ENCODE measurements at regions not wholly inside any gene's neighbourhood (a gene's known extent, or its start where the extent isn't known, plus 50 kb on each side); places are given as distances from the start of the nearest gene placed in this dataset.
"Not testable (repeated sequence)": the region's sequence is repeated elsewhere in the genome, so short reads cannot be mapped to it uniquely, and the experiment has no call there.

- Histone ChIP-seq H3K4me3 (no peak overlapping the region), H3K4me1 (no peaks in the 10 kb centered on the region), H3K27ac (no peak overlapping the region), H3K27me3 (no peaks in the 10 kb centered on the region), H3K9me3 (peaks cover 0 to 16% (median 0%) of the 10 kb centered on the region in 3 donors), H3K36me3 (no peaks in the 10 kb centered on the region)
- TF ChIP-seq POLR2A (IDR thresholded peaks at IDR 0.05) (no peak), POLR2AphosphoS5 (IDR thresholded peaks at IDR 0.05) (no peak), EP300 (IDR thresholded peaks at IDR 0.05) (no peak)
- TF ChIP-seq, protein P1, sequence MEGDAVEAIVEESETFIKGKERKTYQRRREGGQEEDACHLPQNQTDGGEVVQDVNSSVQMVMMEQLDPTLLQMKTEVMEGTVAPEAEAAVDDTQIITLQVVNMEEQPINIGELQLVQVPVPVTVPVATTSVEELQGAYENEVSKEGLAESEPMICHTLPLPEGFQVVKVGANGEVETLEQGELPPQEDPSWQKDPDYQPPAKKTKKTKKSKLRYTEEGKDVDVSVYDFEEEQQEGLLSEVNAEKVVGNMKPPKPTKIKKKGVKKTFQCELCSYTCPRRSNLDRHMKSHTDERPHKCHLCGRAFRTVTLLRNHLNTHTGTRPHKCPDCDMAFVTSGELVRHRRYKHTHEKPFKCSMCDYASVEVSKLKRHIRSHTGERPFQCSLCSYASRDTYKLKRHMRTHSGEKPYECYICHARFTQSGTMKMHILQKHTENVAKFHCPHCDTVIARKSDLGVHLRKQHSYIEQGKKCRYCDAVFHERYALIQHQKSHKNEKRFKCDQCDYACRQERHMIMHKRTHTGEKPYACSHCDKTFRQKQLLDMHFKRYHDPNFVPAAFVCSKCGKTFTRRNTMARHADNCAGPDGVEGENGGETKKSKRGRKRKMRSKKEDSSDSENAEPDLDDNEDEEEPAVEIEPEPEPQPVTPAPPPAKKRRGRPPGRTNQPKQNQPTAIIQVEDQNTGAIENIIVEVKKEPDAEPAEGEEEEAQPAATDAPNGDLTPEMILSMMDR (IDR thresholded peaks at IDR 0.05) = no peak
- WGBS, 2 donors (ENCODE audit: low coverage in 1 of 2) = 76 to 95% methylated on average over 3 of the region's 3 CpGs
- ATAC-seq = no peak
Observed at GRCh38 chr5:5739490-5739945, 317.0 kb downstream of the ICE1 start.

DNA sequence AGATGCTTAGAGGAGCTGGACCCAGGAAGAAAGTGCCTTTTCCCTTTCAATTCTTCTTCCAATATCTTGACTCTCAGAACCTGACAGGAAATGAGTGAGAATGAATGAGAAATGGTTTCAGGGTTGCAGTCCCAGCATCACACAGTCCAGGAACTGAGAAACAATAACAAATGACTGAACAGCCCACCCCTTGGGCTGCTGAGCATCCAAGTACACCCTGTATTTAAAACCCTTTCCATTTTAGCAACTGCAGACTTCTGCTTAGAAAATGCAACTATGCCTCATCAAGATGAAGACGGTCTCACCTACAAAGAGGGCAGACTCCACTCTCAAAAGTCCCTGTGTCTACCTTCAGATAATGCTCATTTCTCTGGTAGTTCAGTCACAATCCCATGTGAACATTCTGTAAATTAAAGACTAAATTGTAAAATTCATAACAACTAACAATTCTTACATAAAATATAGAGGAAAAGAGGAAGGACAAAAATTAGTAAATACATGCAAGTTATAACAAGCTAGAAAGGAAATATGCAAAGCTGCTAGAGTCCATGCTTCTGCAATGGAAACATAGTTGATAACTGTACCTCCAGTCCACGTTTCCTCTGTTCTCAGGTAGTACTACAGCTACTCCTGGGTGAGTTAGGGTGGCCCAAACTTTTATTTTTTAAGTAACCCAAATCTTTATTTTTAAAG is 316.5 kb downstream of the ICE1 start:
- TF ChIP-seq POLR2A (IDR thresholded peaks at IDR 0.05) (no peak), EP300 (IDR thresholded peaks at IDR 0.05) (no peak), POLR2AphosphoS5 (IDR thresholded peaks at IDR 0.05) (no peak)
- TF ChIP-seq, protein P1 (IDR thresholded peaks at IDR 0.05) = no peak
- 62 to 75% methylated on average over 2 of the region's 2 CpGs for WGBS, 2 donors (ENCODE audit: low coverage in 1 of 2)
- no peak overlapping the region for H3K27ac ChIP-seq
- H3K4me1 ChIP-seq = no peaks in the 10 kb centered on the region
- peaks cover 0 to 11% (median 0%) of the 10 kb centered on the region in 3 donors for H3K9me3 ChIP-seq
- H3K4me3 ChIP-seq = no peak overlapping the region
- H3K36me3 ChIP-seq = no peaks in the 10 kb centered on the region
- ATAC-seq = no peak
- H3K27me3 ChIP-seq = no peaks in the 10 kb centered on the region

DNA sequence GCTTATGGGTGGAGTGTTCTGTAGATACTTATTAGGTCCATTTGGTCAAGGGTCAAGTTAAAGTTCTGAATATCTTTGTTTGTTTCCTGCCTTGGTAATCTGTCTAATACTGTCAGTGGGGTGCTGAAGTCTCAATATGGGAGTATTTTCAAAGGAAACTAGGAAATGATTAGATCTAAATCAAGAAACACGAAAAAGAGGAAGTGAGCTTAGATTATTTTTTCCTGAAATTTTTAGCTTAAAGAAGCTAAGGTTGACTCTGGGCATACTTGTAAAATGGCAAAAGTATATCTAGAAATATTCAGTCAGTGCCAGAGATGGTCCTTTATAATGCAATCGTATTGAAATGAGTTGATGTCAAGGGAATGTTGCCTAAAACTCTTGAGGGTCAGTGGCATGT is 313.5 kb downstream of the ICE1 start:
- ATAC-seq = no peak
- H3K4me3 ChIP-seq = no peak overlapping the region
- TF ChIP-seq POLR2AphosphoS5 (IDR thresholded peaks at IDR 0.05) (no peak), EP300 (IDR thresholded peaks at IDR 0.05) (no peak), POLR2A (IDR thresholded peaks at IDR 0.05) (no peak)
- TF ChIP-seq, protein P1 (IDR thresholded peaks at IDR 0.05) = no peak
- H3K4me1 ChIP-seq = no peaks in the 10 kb centered on the region
- H3K9me3 ChIP-seq = peaks cover 0 to 7% (median 0%) of the 10 kb centered on the region in 3 donors
- WGBS, 2 donors (ENCODE audit: low coverage in 1 of 2) = 76 to 100% methylated on average over 1 to 2 of the region's 2 CpGs
- H3K27ac ChIP-seq = no peak overlapping the region
- no peaks in the 10 kb centered on the region for H3K36me3 ChIP-seq
- no peaks in the 10 kb centered on the region for H3K27me3 ChIP-seq

- not testable (repeated sequence) for H3K36me3 ChIP-seq, H3K27ac ChIP-seq, H3K9me3 ChIP-seq, H3K4me1 ChIP-seq, ATAC-seq, H3K4me3 ChIP-seq, H3K27me3 ChIP-seq
- WGBS, 2 donors (ENCODE audit: low coverage in 1 of 2) = 70 to 75% methylated on average over 2 of the region's 2 CpGs
Observed at GRCh38 chr5:5733058-5733457, 310.6 kb downstream of the ICE1 start.

- no peak overlapping the region for H3K27ac ChIP-seq
- 71 to 73% methylated on average over 4 to 6 of the region's 6 CpGs for WGBS, 2 donors (ENCODE audit: low coverage in 1 of 2)
- no peak for TF ChIP-seq POLR2AphosphoS5 (IDR thresholded peaks at IDR 0.05)
- no peak for TF ChIP-seq POLR2A (IDR thresholded peaks at IDR 0.05)
- no peak for TF ChIP-seq EP300 (IDR thresholded peaks at IDR 0.05)
- TF ChIP-seq, protein P1 (IDR thresholded peaks at IDR 0.05) = no peak
- H3K4me1 ChIP-seq = no peaks in the 10 kb centered on the region
- no peaks in the 10 kb centered on the region for H3K36me3 ChIP-seq
- no peak overlapping the region for H3K4me3 ChIP-seq
- no peak for ATAC-seq
- no peaks in the 10 kb centered on the region for H3K9me3 ChIP-seq
- no peaks in the 10 kb centered on the region for H3K27me3 ChIP-seq
Observed at GRCh38 chr5:5726401-5726800, 303.9 kb downstream of the ICE1 start.

All from gastroesophageal sphincter (tissue), 4 donors.